PC-9 (cell line): ENCODE measurements at regions not wholly inside any gene's neighbourhood (a gene's known extent, or its start where the extent isn't known, plus 50 kb on each side); places are given as distances from the start of the nearest gene placed in this dataset.

ENCODE experiments used
- BruUV-seq: library from RNA; stranded (reverse); fragments of 400-500 nt; replicated peaks from 2 replicates; lab custom pipeline; 2021; lab: Mats Ljungman, UMichigan
- CTCF ChIA-PET: fragments of 300-600 bp; sonication (Branson Sonifier 250); formaldehyde crosslinking; loops from one replicate; lab custom pipeline; 2022; ENCODE audit warnings: antibody characterized with exemption; lab: Charles Lee
- POLR2A ChIA-PET: fragments of 300-600 bp; sonication (Branson Sonifier 250); formaldehyde crosslinking; loops from one replicate; lab custom pipeline; 2022; ENCODE audit warnings: antibody characterized with exemption; ENCODE audit not compliant: unreplicated experiment; lab: Charles Lee
- DNase-seq, 2 experiments: peaks; one replicate each; pipeline versions ENCODE4 v3.0.0 to v3.0.0-alpha.2; 2015 to 2022; ENCODE audit warnings: mixed read lengths in 1 of 2
- H2AFZ ChIP-seq: fragments of 200-600 bp; sonication (generic); 2 replicates; pipeline ENCODE4 v1.8.1; 2017; ENCODE audit warnings: antibody characterized with exemption
- H3F3A ChIP-seq: fragments of 200-600 bp; sonication (generic); 2 replicates; pipeline ENCODE4 v1.8.1; 2017; ENCODE audit warnings: antibody characterized with exemption, mild to moderate bottlenecking, low read depth; ENCODE audit not compliant: insufficient read depth
- H3K27ac ChIP-seq: fragments of 200-600 bp; sonication (generic); 2 replicates; pipeline ENCODE4 v1.6.1; 2016; ENCODE audit warnings: mixed run types
- H3K27me3 ChIP-seq: fragments of 200-600 bp; sonication (generic); 2 replicates; pipeline ENCODE4 v1.6.1; 2016; ENCODE audit warnings: low read depth, mixed run types; ENCODE audit not compliant: insufficient read depth
- H3K36me3 ChIP-seq: fragments of 200-600 bp; sonication (generic); 2 replicates; pipeline ENCODE4 v1.6.1; 2016; ENCODE audit warnings: low read depth, mixed run types
- H3K4me1 ChIP-seq: fragments of 200-600 bp; sonication (generic); replicated peaks from 2 replicates; pipeline ENCODE4 v1.6.1; 2016; ENCODE audit warnings: mixed run types; ENCODE audit not compliant: insufficient read depth
- H3K4me2 ChIP-seq: fragments of 200-600 bp; sonication (generic); 2 replicates; pipeline ENCODE4 v1.6.1; 2017; ENCODE audit warnings: mixed run types
- H3K4me3 ChIP-seq: fragments of 200-600 bp; sonication (generic); 2 replicates; pipeline ENCODE4 v1.6.1; 2016; ENCODE audit warnings: mixed run types
- H3K79me2 ChIP-seq: fragments of 200-600 bp; sonication (generic); 2 replicates; pipeline ENCODE4 v1.6.1; 2017; ENCODE audit warnings: low read depth, mixed run types
- H3K9me2 ChIP-seq: fragments of 200-600 bp; sonication (generic); 2 replicates; pipeline ENCODE4 v1.8.1; 2017; ENCODE audit warnings: mild to moderate bottlenecking; ENCODE audit not compliant: insufficient read depth
- H3K9me3 ChIP-seq: fragments of 200-600 bp; sonication (generic); 2 replicates; pipeline ENCODE4 v1.8.1; 2016; ENCODE audit warnings: low read depth; ENCODE audit not compliant: insufficient read depth
- H4K20me1 ChIP-seq: fragments of 200-600 bp; sonication (generic); 2 replicates; pipeline ENCODE4 v1.8.1; 2017; ENCODE audit not compliant: insufficient read depth
- CTCF ChIP-seq: fragments of 200-600 bp; sonication (generic); conservative IDR thresholded peaks from 2 replicates; pipeline ENCODE4 v1.6.1; 2017; ENCODE audit warnings: mixed run types, antibody characterized with exemption, mild to moderate bottlenecking, moderate library complexity
- EZH2 ChIP-seq: fragments of 200-600 bp; sonication (generic); IDR thresholded peaks from 2 replicates; pipeline ENCODE4 v1.8.0; 2017; ENCODE audit warnings: antibody characterized with exemption, low read depth
- intact Hi-C: fragments of 100-400 bp; cut with micrococcal nuclease; formaldehyde crosslinking; loops from one replicate; pipeline ENCODE4 v1.10.0; 2022; ENCODE audit not compliant: unreplicated experiment

GRCh38 chr3:89046661-89047060, 60.8 kb upstream of the EPHA3 start:
- Histone ChIP-seq H3K36me3 (no peaks in the 10 kb centered on the region), H3K4me1 (no peaks in the 10 kb centered on the region), H3K4me3 (no peak overlapping the region), H3K27me3 (no peaks in the 10 kb centered on the region), H3F3A (no peaks in the 10 kb centered on the region), H3K27ac (no peak overlapping the region), H4K20me1 (no peaks in the 10 kb centered on the region), H3K9me3 (no peaks in the 10 kb centered on the region), H3K4me2 (no peak overlapping the region), H3K79me2 (no peaks in the 10 kb centered on the region), H3K9me2 (no peaks in the 10 kb centered on the region), H2AFZ (no peak overlapping the region)
- no peak for DNase-seq
- intact Hi-C loops = no loop called here
- ChIA-PET CTCF (no interaction called here), POLR2A (no interaction called here)
- no TSS peak for BruUV-seq
- TF ChIP-seq EZH2 (no peak), CTCF (no peak)

GRCh38 chr3:89049119-89049518, 58.3 kb upstream of the EPHA3 start:
- TF ChIP-seq EZH2 = no peak
- TF ChIP-seq CTCF = no peak; the same call in 1 of the 2 replicates
- Histone ChIP-seq H3F3A (no peaks in the 10 kb centered on the region), H3K4me3 (no peak overlapping the region), H3K4me2 (no peak overlapping the region), H3K36me3 (no peaks in the 10 kb centered on the region), H3K27me3 (no peaks in the 10 kb centered on the region), H3K9me3 (no peaks in the 10 kb centered on the region), H3K9me2 (no peaks in the 10 kb centered on the region), H3K27ac (no peak overlapping the region), H3K4me1 (no peaks in the 10 kb centered on the region), H3K79me2 (no peaks in the 10 kb centered on the region), H2AFZ (no peak overlapping the region), H4K20me1 (no peaks in the 10 kb centered on the region)
- CTCF ChIA-PET = no interaction called here
- no peak for DNase-seq
- POLR2A ChIA-PET = no interaction called here
- intact Hi-C loops = no loop called here
- BruUV-seq = no TSS peak

- no TSS peak for BruUV-seq
- Histone ChIP-seq H3K9me3 (no peaks in the 10 kb centered on the region), H3K36me3 (no peaks in the 10 kb centered on the region), H3K9me2 (no peaks in the 10 kb centered on the region), H3K27me3 (no peaks in the 10 kb centered on the region), H3F3A (no peaks in the 10 kb centered on the region), H3K4me2 (no peak overlapping the region), H3K27ac (no peak overlapping the region), H4K20me1 (no peaks in the 10 kb centered on the region), H3K4me3 (no peak overlapping the region), H2AFZ (no peak overlapping the region), H3K4me1 (no peaks in the 10 kb centered on the region), H3K79me2 (no peaks in the 10 kb centered on the region)
- ChIA-PET CTCF (no interaction called here), POLR2A (no interaction called here)
- DNase-seq = no peak
- no peak for TF ChIP-seq CTCF
- TF ChIP-seq EZH2 = no peak
- intact Hi-C loops = no loop called here
Measured at GRCh38 chr3:89052386-89052785, 55.0 kb upstream of the EPHA3 start.
